PC-3 (cell line): ENCODE measurements at regions not wholly inside any gene's neighbourhood (a gene's known extent, or its start where the extent isn't known, plus 50 kb on each side); places are given as distances from the start of the nearest gene placed in this dataset.
A peak's percentile ranks its signal among the peaks of the same experiment; 100 is the strongest.

Experiments
- ATAC-seq: fragments of 200-7000 bp; cut with Tn5 transposase; 2 replicates; pipeline ENCODE4 v1.9.1; 2020; ENCODE audit warnings: mild to moderate bottlenecking, moderate library complexity
- BruUV-seq: library from RNA; stranded (reverse); fragments of 400-500 nt; replicated peaks from 2 replicates; lab custom pipeline; 2021; lab: Mats Ljungman, UMichigan
- CTCF ChIA-PET: fragments of 300-600 bp; sonication (Branson Sonifier 250); formaldehyde crosslinking; loops from one replicate; lab custom pipeline; 2022; ENCODE audit warnings: antibody characterized with exemption; lab: Charles Lee
- POLR2A ChIA-PET: fragments of 300-600 bp; sonication (Branson Sonifier 250); formaldehyde crosslinking; loops from one replicate; lab custom pipeline; 2022; ENCODE audit warnings: antibody characterized with exemption; ENCODE audit not compliant: unreplicated experiment; lab: Charles Lee
- DNase-seq: peaks from one replicate; pipeline ENCODE4 v3.0.0-alpha.2; 2015
- H2AFZ ChIP-seq: fragments of 300-600 bp; sonication (generic); 2 replicates; pipeline ENCODE4 v1.6.0; 2016; ENCODE audit warnings: antibody characterized with exemption, low read length
- H3F3A ChIP-seq: fragments of 300-600 bp; sonication (generic); one replicate; pipeline ENCODE4 v1.6.0; 2017; ENCODE audit warnings: antibody characterized with exemption, low read length, control low read depth, mild to moderate bottlenecking; ENCODE audit not compliant: unreplicated experiment
- H3K27ac ChIP-seq: fragments of 300-600 bp; sonication (generic); 2 replicates; pipeline ENCODE4 v1.5.1; 2016; ENCODE audit warnings: mild to moderate bottlenecking, low read length
- H3K27me3 ChIP-seq: fragments of 300-600 bp; sonication (generic); 2 replicates; pipeline ENCODE4 v1.6.1; 2016; ENCODE audit warnings: low read length, mixed read lengths
- H3K36me3 ChIP-seq: fragments of 300-600 bp; sonication (generic); 2 replicates; pipeline ENCODE4 v1.6.1; 2016; ENCODE audit warnings: low read depth, mixed run types, low read length, mixed read lengths
- H3K4me1 ChIP-seq: fragments of 300-600 bp; sonication (generic); 2 replicates; pipeline ENCODE4 v1.5.1; 2016; ENCODE audit warnings: low read length; ENCODE audit not compliant: insufficient read depth
- H3K4me2 ChIP-seq: fragments of 300-600 bp; sonication (generic); 2 replicates; pipeline ENCODE4 v1.6.0; 2016; ENCODE audit warnings: low read length
- H3K4me3 ChIP-seq: fragments of 300-600 bp; sonication (generic); 2 replicates; pipeline ENCODE4 v1.5.1; 2016; ENCODE audit warnings: mild to moderate bottlenecking, low read length, mixed read lengths
- H3K79me2 ChIP-seq: fragments of 300-600 bp; sonication (generic); 2 replicates; pipeline ENCODE4 v1.6.1; 2017; ENCODE audit warnings: low read length, mixed read lengths
- H3K9ac ChIP-seq: fragments of 300-600 bp; sonication (generic); 2 replicates; pipeline ENCODE4 v1.6.0; 2016; ENCODE audit warnings: mild to moderate bottlenecking, low read length
- H3K9me2 ChIP-seq: fragments of 300-600 bp; sonication (generic); replicated peaks from 2 replicates; pipeline ENCODE4 v1.6.1; 2016; ENCODE audit warnings: mixed run types, low read length, mixed read lengths
- H3K9me3 ChIP-seq: fragments of 300-600 bp; sonication (generic); 2 replicates; pipeline ENCODE4 v1.6.1; 2016; ENCODE audit warnings: low read length, mixed read lengths
- H4K20me1 ChIP-seq: fragments of 300-600 bp; sonication (generic); 2 replicates; pipeline ENCODE4 v1.6.1; 2016; ENCODE audit warnings: low read length, mixed read lengths
- EZH2 ChIP-seq: fragments of 300-600 bp; sonication (generic); IDR thresholded peaks from one replicate; pipeline ENCODE4 v1.6.1; 2017; ENCODE audit warnings: antibody characterized with exemption, mild to moderate bottlenecking, low read length; ENCODE audit not compliant: unreplicated experiment
- EZH2phosphoT487 ChIP-seq: fragments of 300-600 bp; sonication (generic); IDR thresholded peaks from 2 replicates; pipeline ENCODE4 v1.6.1; 2018; ENCODE audit warnings: mild to moderate bottlenecking, antibody characterized with exemption, low read length, borderline replicate concordance
- intact Hi-C: fragments of 100-400 bp; cut with micrococcal nuclease; formaldehyde crosslinking; loops from 2 replicates; pipeline ENCODE4 v1.9.0; 2023
- TF ChIP-seq, protein P1 (sequence below): fragments of 300-600 bp; sonication (generic); conservative IDR thresholded peaks from 2 replicates; pipeline ENCODE4 v1.5.1; 2017; ENCODE audit warnings: antibody characterized with exemption, low read depth, mild to moderate bottlenecking, low read length

DNA sequence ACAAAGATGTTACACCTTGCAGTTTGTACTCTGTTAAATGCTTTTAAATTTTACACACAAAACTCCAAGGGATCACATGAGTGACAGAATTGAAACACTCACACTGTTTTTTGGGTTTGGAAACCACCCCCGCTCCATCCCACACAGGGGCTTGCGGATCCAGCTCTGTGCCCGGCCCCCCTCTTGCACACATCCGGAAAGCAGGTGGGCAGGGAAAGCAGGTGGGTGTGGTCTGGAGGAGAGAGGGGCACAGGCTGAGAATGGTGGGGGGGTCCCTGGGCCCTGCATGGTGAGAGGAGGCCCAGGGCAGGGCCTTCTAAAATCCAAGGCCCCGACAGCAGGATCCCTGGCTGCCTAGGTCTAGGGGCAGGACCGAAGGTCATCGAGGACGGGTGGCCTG lies 88.5 kb upstream of the HPCAL1 start:
- CTCF ChIA-PET = no interaction called here
- H3F3A ChIP-seq = no peaks in the 10 kb centered on the region
- no peak overlapping the region for H3K9ac ChIP-seq
- H3K9me2 ChIP-seq = no peaks in the 10 kb centered on the region
- no peaks in the 10 kb centered on the region for H3K27me3 ChIP-seq
- intact Hi-C loops = no loop called here
- no peak for TF ChIP-seq EZH2phosphoT487
- TF ChIP-seq EZH2 = no peak
- TF ChIP-seq, protein P1, sequence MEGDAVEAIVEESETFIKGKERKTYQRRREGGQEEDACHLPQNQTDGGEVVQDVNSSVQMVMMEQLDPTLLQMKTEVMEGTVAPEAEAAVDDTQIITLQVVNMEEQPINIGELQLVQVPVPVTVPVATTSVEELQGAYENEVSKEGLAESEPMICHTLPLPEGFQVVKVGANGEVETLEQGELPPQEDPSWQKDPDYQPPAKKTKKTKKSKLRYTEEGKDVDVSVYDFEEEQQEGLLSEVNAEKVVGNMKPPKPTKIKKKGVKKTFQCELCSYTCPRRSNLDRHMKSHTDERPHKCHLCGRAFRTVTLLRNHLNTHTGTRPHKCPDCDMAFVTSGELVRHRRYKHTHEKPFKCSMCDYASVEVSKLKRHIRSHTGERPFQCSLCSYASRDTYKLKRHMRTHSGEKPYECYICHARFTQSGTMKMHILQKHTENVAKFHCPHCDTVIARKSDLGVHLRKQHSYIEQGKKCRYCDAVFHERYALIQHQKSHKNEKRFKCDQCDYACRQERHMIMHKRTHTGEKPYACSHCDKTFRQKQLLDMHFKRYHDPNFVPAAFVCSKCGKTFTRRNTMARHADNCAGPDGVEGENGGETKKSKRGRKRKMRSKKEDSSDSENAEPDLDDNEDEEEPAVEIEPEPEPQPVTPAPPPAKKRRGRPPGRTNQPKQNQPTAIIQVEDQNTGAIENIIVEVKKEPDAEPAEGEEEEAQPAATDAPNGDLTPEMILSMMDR = no peak
- H3K27ac ChIP-seq = no peak overlapping the region
- H3K4me3 ChIP-seq = no peak overlapping the region
- H3K4me2 ChIP-seq = no peak overlapping the region
- no TSS peak for BruUV-seq
- no peak overlapping the region for H2AFZ ChIP-seq
- no peaks in the 10 kb centered on the region for H3K36me3 ChIP-seq
- H4K20me1 ChIP-seq = no peaks in the 10 kb centered on the region
- peaks cover 24% of the 10 kb centered on the region for H3K4me1 ChIP-seq
- no peak for DNase-seq
- no peaks in the 10 kb centered on the region for H3K9me3 ChIP-seq
- ATAC-seq = no peak
- H3K79me2 ChIP-seq = no peaks in the 10 kb centered on the region
- POLR2A ChIA-PET = no interaction called here

DNA sequence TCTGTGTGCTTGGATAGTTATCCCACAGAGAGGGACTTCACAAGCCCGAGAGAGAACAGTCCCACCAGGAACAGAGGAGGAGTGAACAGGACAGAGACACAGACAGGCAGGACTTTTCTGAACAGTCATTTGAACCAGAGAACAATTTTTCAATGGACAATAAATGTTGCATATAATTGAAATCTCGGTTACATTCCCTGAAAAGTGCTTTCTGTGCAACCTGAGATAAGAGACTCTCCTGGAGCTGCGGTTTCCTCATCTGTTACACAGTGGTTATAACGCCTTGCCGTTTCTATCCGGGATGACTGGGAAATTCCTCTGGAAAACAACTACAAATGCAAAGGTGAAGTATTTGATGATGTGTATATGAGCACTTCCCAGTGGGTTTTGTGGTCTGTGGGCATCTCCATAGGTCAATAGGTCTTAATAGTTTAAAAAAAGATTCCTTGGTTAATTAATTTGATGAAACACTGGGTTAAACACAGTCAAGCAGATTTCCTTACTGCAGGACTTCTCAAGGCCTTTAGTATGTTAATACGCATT lies 87.2 kb upstream of the HPCAL1 start:
- POLR2A ChIA-PET = no interaction called here
- no TSS peak for BruUV-seq

More for the DNA sequence above, 87.2 kb upstream of the HPCAL1 start:
- no peak overlapping the region for H3K9ac ChIP-seq
- no peak overlapping the region for H3K27ac ChIP-seq
- no peaks in the 10 kb centered on the region for H3K9me2 ChIP-seq
- peak; percentile 47 for DNase-seq
- no peaks in the 10 kb centered on the region for H3K27me3 ChIP-seq
- H3K79me2 ChIP-seq = no peaks in the 10 kb centered on the region
- H2AFZ ChIP-seq = no peak overlapping the region
- no peaks in the 10 kb centered on the region for H3K36me3 ChIP-seq
- no peak overlapping the region for H3K4me2 ChIP-seq
- H3K4me1 ChIP-seq = peaks cover 30% of the 10 kb centered on the region
- intact Hi-C loops = no loop called here
- ATAC-seq = no peak
- H3F3A ChIP-seq = no peaks in the 10 kb centered on the region
- H3K4me3 ChIP-seq = no peak overlapping the region
- H4K20me1 ChIP-seq = no peaks in the 10 kb centered on the region
- CTCF ChIA-PET = no interaction called here
- TF ChIP-seq, protein P1 = no peak
- TF ChIP-seq EZH2 = no peak
- TF ChIP-seq EZH2phosphoT487 = no peak
- no peaks in the 10 kb centered on the region for H3K9me3 ChIP-seq
